Smooth muscle cell (in vitro differentiated cells): ENCODE measurements at regions not wholly inside any gene's neighbourhood (a gene's known extent, or its start where the extent isn't known, plus 50 kb on each side); places are given as distances from the start of the nearest gene placed in this dataset.

Experiments
- DNase-seq: peaks from one replicate; lab custom pipeline; 2025; ENCODE audit not compliant: unreplicated experiment; lab: John Stamatoyannopoulos, UW
- H2AFZ ChIP-seq: fragments of 200-600 bp; sonication (generic); 2 replicates; pipeline ENCODE4 v1.6.0; 2016; ENCODE audit warnings: antibody characterized with exemption, low read depth, mild to moderate bottlenecking
- H3F3A ChIP-seq: fragments of 200-600 bp; sonication (generic); 2 replicates; pipeline ENCODE4 v1.6.0; 2017; ENCODE audit warnings: antibody characterized with exemption, low read depth
- H3K27ac ChIP-seq: fragments of 200-600 bp; sonication (generic); 2 replicates; pipeline ENCODE4 v1.5.1; 2016; ENCODE audit warnings: low read depth, mild to moderate bottlenecking
- H3K27me3 ChIP-seq: fragments of 200-600 bp; sonication (generic); 2 replicates; pipeline ENCODE4 v1.6.1; 2016; ENCODE audit warnings: low read depth, mild to moderate bottlenecking
- H3K36me3 ChIP-seq: fragments of 200-600 bp; sonication (generic); 2 replicates; pipeline ENCODE4 v1.5.1; 2016; ENCODE audit warnings: low read depth
- H3K4me1 ChIP-seq: fragments of 200-600 bp; sonication (generic); 2 replicates; pipeline ENCODE4 v1.5.1; 2016; ENCODE audit warnings: low read depth
- H3K4me2 ChIP-seq: fragments of 200-600 bp; sonication (generic); 2 replicates; pipeline ENCODE4 v1.6.0; 2016; ENCODE audit warnings: mild to moderate bottlenecking
- H3K4me3 ChIP-seq: fragments of 200-600 bp; sonication (generic); 2 replicates; pipeline ENCODE4 v1.5.1; 2016; ENCODE audit warnings: mild to moderate bottlenecking
- H3K79me2 ChIP-seq: fragments of 200-600 bp; sonication (generic); 2 replicates; pipeline ENCODE4 v1.6.0; 2016; ENCODE audit warnings: low read depth, mild to moderate bottlenecking
- H3K9ac ChIP-seq: fragments of 200-600 bp; sonication (generic); 2 replicates; pipeline ENCODE4 v1.6.0; 2016; ENCODE audit warnings: low read depth
- H3K9me3 ChIP-seq: fragments of 200-600 bp; sonication (generic); replicated peaks from 2 replicates; pipeline ENCODE4 v1.5.1; 2016; ENCODE audit warnings: low read depth
- H4K20me1 ChIP-seq: fragments of 200-600 bp; sonication (generic); 2 replicates; pipeline ENCODE4 v1.6.0; 2016; ENCODE audit warnings: low read depth
- WGBS: methylation state at CpG from one replicate; pipeline ENCODE4 v1.1.7; 2016; ENCODE audit warnings: low lambda C conversion rate; 5-methylcytosine and 5-hydroxymethylcytosine counted together
- TF ChIP-seq, protein P1 (sequence below): fragments of 200-600 bp; sonication (generic); IDR thresholded peaks from 2 replicates; pipeline ENCODE4 v1.5.1; 2017; ENCODE audit warnings: borderline replicate concordance, mild to moderate bottlenecking, antibody characterized with exemption; ENCODE audit not compliant: insufficient read depth, poor library complexity, severe bottlenecking

DNA sequence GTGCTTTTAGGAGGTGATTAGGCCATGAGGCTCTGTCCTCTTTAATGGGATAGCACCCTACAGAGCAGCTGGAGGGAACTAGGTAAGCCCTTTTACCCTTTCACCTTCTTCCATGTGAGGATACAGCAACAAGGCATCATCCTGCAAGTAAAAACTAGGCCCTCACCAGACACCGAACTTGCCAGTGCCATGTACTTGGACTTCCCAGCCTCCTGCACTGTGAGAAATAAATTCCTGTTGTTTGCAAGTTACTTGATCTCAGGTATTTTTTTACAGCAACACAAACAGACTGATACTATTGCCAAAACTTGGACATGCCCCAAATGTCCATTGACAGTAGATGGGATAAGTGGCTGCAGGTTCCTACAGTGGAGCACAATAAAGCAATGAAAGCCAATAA lies 85.8 kb upstream of the MAP1LC3B2 start:
- no peaks in the 10 kb centered on the region for H3F3A ChIP-seq
- no peaks in the 10 kb centered on the region for H3K79me2 ChIP-seq
- TF ChIP-seq, protein P1, sequence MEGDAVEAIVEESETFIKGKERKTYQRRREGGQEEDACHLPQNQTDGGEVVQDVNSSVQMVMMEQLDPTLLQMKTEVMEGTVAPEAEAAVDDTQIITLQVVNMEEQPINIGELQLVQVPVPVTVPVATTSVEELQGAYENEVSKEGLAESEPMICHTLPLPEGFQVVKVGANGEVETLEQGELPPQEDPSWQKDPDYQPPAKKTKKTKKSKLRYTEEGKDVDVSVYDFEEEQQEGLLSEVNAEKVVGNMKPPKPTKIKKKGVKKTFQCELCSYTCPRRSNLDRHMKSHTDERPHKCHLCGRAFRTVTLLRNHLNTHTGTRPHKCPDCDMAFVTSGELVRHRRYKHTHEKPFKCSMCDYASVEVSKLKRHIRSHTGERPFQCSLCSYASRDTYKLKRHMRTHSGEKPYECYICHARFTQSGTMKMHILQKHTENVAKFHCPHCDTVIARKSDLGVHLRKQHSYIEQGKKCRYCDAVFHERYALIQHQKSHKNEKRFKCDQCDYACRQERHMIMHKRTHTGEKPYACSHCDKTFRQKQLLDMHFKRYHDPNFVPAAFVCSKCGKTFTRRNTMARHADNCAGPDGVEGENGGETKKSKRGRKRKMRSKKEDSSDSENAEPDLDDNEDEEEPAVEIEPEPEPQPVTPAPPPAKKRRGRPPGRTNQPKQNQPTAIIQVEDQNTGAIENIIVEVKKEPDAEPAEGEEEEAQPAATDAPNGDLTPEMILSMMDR = no peak
- H3K4me2 ChIP-seq = no peak overlapping the region
- no peaks in the 10 kb centered on the region for H4K20me1 ChIP-seq
- no peak overlapping the region for H3K27ac ChIP-seq
- H2AFZ ChIP-seq = no peak overlapping the region
- H3K4me1 ChIP-seq = no peaks in the 10 kb centered on the region
- H3K27me3 ChIP-seq = no peaks in the 10 kb centered on the region
- H3K4me3 ChIP-seq = no peak overlapping the region
- H3K9me3 ChIP-seq = no peaks in the 10 kb centered on the region
- 95% methylated on average over 1 of the region's 1 CpG for WGBS
- H3K9ac ChIP-seq = no peak overlapping the region
- no peak for DNase-seq
- H3K36me3 ChIP-seq = no peaks in the 10 kb centered on the region

DNA sequence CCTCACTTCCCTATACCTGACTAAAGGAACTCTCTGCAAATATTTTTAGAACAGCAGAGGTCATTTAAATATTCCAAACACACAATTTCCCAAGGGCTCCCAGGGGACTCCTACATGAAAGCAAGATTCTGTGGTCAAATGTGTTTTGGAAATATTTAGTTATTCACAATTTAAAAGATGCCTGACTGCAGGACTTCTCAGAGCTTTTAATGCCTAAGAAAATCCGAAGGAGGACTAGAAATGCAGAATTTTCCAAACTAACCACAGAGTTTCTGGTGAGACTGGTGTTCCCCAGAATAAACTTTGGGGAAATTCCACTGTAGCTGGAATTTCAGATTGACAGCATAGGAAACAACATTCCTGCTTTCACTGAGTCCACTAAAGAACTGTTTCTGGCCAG lies 84.8 kb upstream of the MAP1LC3B2 start:
- Histone ChIP-seq H4K20me1 (no peaks in the 10 kb centered on the region), H3K36me3 (no peaks in the 10 kb centered on the region), H3K4me1 (no peaks in the 10 kb centered on the region), H2AFZ (no peak overlapping the region), H3K79me2 (no peaks in the 10 kb centered on the region), H3K9ac (no peak overlapping the region), H3K27me3 (no peaks in the 10 kb centered on the region), H3K9me3 (no peaks in the 10 kb centered on the region), H3K27ac (no peak overlapping the region), H3F3A (no peaks in the 10 kb centered on the region), H3K4me2 (no peak overlapping the region), H3K4me3 (no peak overlapping the region)
- TF ChIP-seq, protein P1 = no peak
- WGBS = 63% methylated on average over 1 of the region's 1 CpG
- no peak for DNase-seq

DNA sequence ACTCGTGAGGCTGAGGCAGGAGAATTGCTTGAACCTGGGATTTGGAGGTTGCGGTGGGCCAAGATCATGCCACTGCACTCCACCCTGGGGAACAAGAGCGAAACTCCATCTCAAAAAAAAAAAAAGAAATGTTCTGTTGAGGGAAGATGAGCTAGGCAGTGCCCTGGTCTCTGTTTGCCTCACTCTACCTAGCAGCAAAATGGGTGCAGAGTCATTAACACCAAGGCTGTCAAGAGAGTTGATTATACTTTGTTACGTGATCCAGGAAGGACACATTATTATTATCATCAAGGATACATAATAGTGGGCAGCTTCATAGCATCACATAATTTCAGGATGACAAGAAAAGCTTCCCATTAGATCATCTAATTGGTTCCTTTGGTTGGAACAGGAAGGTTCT lies 84.3 kb upstream of the MAP1LC3B2 start:
- H3K4me2 ChIP-seq = no peak overlapping the region
- TF ChIP-seq, protein P1 = no peak

DNA sequence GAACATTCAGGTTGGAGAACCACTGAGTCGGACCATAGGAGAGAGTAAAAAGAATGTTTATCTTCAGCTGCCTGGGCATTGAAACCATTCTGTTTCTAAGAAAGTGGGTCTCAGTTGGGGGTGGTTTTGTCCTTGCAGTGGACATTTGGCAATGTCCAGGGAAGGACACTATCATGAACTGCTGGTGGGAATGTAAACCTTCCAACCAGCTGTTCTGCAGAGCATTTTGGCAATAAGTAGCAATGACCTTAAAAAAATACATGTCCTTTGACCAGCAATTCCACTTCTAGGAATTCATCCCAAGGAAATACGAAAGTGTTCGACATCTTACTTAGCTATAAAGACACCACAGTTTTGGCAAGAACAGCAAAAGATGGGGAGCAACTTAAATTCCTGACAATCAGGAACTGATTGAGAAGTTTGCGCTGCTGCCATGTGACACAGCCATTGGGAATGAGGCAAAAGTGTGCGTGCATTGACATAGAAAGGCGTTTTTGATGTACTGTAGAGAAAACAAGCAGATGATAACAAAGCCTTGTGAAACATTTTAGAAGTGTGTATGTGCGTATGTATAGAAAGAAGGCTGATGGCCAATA lies 82.9 kb upstream of the MAP1LC3B2 start:
- Histone ChIP-seq H3K27ac (no peak overlapping the region), H3K27me3 (no peaks in the 10 kb centered on the region), H2AFZ (no peak overlapping the region), H3K36me3 (no peaks in the 10 kb centered on the region), H3K9ac (no peak overlapping the region), H3K9me3 (no peaks in the 10 kb centered on the region), H3K79me2 (no peaks in the 10 kb centered on the region), H3K4me1 (no peaks in the 10 kb centered on the region), H3K4me2 (no peak overlapping the region), H3F3A (no peaks in the 10 kb centered on the region), H4K20me1 (no peaks in the 10 kb centered on the region), H3K4me3 (no peak overlapping the region)
- TF ChIP-seq, protein P1 = no peak
- no peak for DNase-seq
- WGBS = 96% methylated on average over 7 of the region's 7 CpGs

More for the DNA sequence above, 84.3 kb upstream of the MAP1LC3B2 start:
- no peaks in the 10 kb centered on the region for H3K36me3 ChIP-seq
- 92% methylated on average over 4 of the region's 4 CpGs for WGBS
- H4K20me1 ChIP-seq = no peaks in the 10 kb centered on the region
- no peaks in the 10 kb centered on the region for H3K27me3 ChIP-seq
- H3K27ac ChIP-seq = no peak overlapping the region
- H3K9me3 ChIP-seq = no peaks in the 10 kb centered on the region
- H3K9ac ChIP-seq = no peak overlapping the region
- no peak overlapping the region for H2AFZ ChIP-seq
- no peak overlapping the region for H3K4me3 ChIP-seq
- no peaks in the 10 kb centered on the region for H3K79me2 ChIP-seq
- DNase-seq = no peak
- H3K4me1 ChIP-seq = no peaks in the 10 kb centered on the region
- no peaks in the 10 kb centered on the region for H3F3A ChIP-seq
